HepG2 (cell line): ENCODE measurements at regions not wholly inside any gene's neighbourhood (a gene's known extent, or its start where the extent isn't known, plus 50 kb on each side); places are given as distances from the start of the nearest gene placed in this dataset.

Experiments used
- ATAC-seq: fragments of 200-7000 bp; cut with Tn5 transposase; 3 replicates; pipeline ENCODE4 v1.9.1; 2020; ENCODE audit warnings: mild to moderate bottlenecking, moderate library complexity
- BruUV-seq: library from RNA; stranded (reverse); fragments of 400-500 nt; replicated peaks from 2 replicates; lab custom pipeline; 2021; lab: Mats Ljungman, UMichigan
- CTCF ChIA-PET: fragments of 300-600 bp; formaldehyde crosslinking; extraction: SDS; loops from one replicate; lab custom pipeline; 2021; ENCODE audit warnings: low total read pairs, inconsistent platforms, low intra/inter-chr PET ratio; lab: Yijun Ruan, JAX
- POLR2A ChIA-PET: fragments of 350-600 bp; sonication (Branson Sonifier 250); formaldehyde crosslinking; loops from one replicate; lab custom pipeline; 2020; ENCODE audit warnings: antibody characterized with exemption, inconsistent platforms; lab: Yijun Ruan, JAX
- DNase-seq: peaks from one replicate; pipeline ENCODE4 v3.0.0-alpha.2; 2015; ENCODE audit warnings: low spot score
- FAIRE-seq: peaks from 3 replicates; lab custom pipeline; 2011; peaks lifted over from hg19 to GRCh38; lab: Jason Lieb, UNC
- H2AFZ ChIP-seq: one replicate; pipeline ENCODE4 v1.6.1; 2011; ENCODE audit warnings: low read length, inconsistent platforms
- H3K27ac ChIP-seq: fragments of 300-600 bp; 3 replicates; pipeline ENCODE4 v1.8.0; 2011; ENCODE audit warnings: mixed run types, mild to moderate bottlenecking, mixed read lengths, low read length, inconsistent platforms; ENCODE audit not compliant: insufficient read depth; ENCODE audit errors: extremely low read length
- H3K27me3 ChIP-seq, 2 experiments: fragments of 200-600 bp in 1 of 2; 2 replicates in 1 of 2; 3 replicates in 1 of 2; pipeline versions ENCODE4 v1.6.0 to v1.8.0; 2011; ENCODE audit warnings: low read length in 2 of 2, mild to moderate bottlenecking in 2 of 2, moderate library complexity in 2 of 2, inconsistent platforms in 1 of 2; ENCODE audit not compliant: insufficient read depth in 2 of 2, control insufficient read depth in 1 of 2
- H3K36me3 ChIP-seq, 2 experiments: fragments of 200-600 bp in 1 of 2; replicated peaks in 1 of 2; 2 replicates in 1 of 2; 3 replicates in 1 of 2; pipeline versions ENCODE4 v1.5.1 to v1.8.0; 2011; ENCODE audit warnings: low read length in 2 of 2, inconsistent platforms in 1 of 2; ENCODE audit not compliant: insufficient read depth in 2 of 2, control insufficient read depth in 1 of 2
- H3K4me1 ChIP-seq: 2 replicates; pipeline ENCODE4 v1.5.1; 2012; ENCODE audit warnings: low read length, inconsistent platforms; ENCODE audit not compliant: insufficient read depth
- H3K4me2 ChIP-seq: 2 replicates; pipeline ENCODE4 v1.6.0; 2011; ENCODE audit warnings: low read depth, low read length, inconsistent platforms
- H3K4me3 ChIP-seq, 3 experiments: fragments of 200-600 bp in 1 of 3; sonication (generic), shearing (Covaris generic) in 1 of 3; replicated peaks in 1 of 3; 2 replicates each; pipeline ENCODE4 v1.5.1; 2011 to 2016; ENCODE audit warnings: low read length in 3 of 3, inconsistent platforms in 2 of 3, low read depth in 2 of 3, mild to moderate bottlenecking in 2 of 3, control low read depth in 1 of 3, mixed read lengths in 1 of 3; ENCODE audit not compliant: insufficient read depth in 1 of 3
- H3K79me2 ChIP-seq: one replicate; pipeline ENCODE4 v1.6.1; 2011; ENCODE audit warnings: low read length, inconsistent platforms; ENCODE audit not compliant: insufficient read depth
- H3K9ac ChIP-seq: 2 replicates; pipeline ENCODE4 v1.6.0; 2011; ENCODE audit warnings: mild to moderate bottlenecking, low read depth, low read length, inconsistent platforms; ENCODE audit not compliant: insufficient read depth
- H3K9me3 ChIP-seq: 2 replicates; pipeline ENCODE4 v1.5.1; 2012; ENCODE audit warnings: mild to moderate bottlenecking, low read length
- H4K20me1 ChIP-seq: 2 replicates; pipeline ENCODE4 v1.6.0; 2011; ENCODE audit warnings: inconsistent platforms, mild to moderate bottlenecking, low read length, moderate library complexity; ENCODE audit not compliant: insufficient read depth
- GABPB1 ChIP-seq: IDR thresholded peaks from 2 replicates; pipeline ENCODE4 v1.6.1; 2016; ENCODE audit warnings: mild to moderate bottlenecking, missing genetic modification reagents, moderate library complexity, missing compliant biosample characterization
- HNF4G ChIP-seq, 2 experiments: sonication (generic) in 1 of 2; formaldehyde crosslinking in 1 of 2; IDR thresholded peaks; 2 replicates each; pipeline versions ENCODE4 v1.4.0 to v1.6.1; 2011 to 2020; ENCODE audit warnings: borderline replicate concordance in 2 of 2, low read depth in 2 of 2, mild to moderate bottlenecking in 2 of 2, low read length in 1 of 2, missing genetic modification reagents in 1 of 2, moderate library complexity in 1 of 2
- PLRG1 ChIP-seq: fragments of 450-650 bp; conservative IDR thresholded peaks from 2 replicates; pipeline ENCODE4 v1.6.1; 2016
- SMARCC2 ChIP-seq: fragments of 450-650 bp; IDR thresholded peaks from 2 replicates; pipeline ENCODE4 v1.6.1; 2017; ENCODE audit warnings: antibody characterized with exemption, mild to moderate bottlenecking
- TBX2 ChIP-seq: sonication (generic); formaldehyde crosslinking; IDR thresholded peaks from 2 replicates; pipeline ENCODE4 v1.5.0; 2020; ENCODE audit warnings: missing genetic modification reagents, mild to moderate bottlenecking, borderline replicate concordance
- TRIM24 ChIP-seq: sonication (generic); formaldehyde crosslinking; IDR thresholded peaks from 2 replicates; pipeline ENCODE4 v1.8.0; 2022; ENCODE audit warnings: mild to moderate bottlenecking, missing genetic modification reagents
- ZKSCAN5 ChIP-seq: sonication (generic); formaldehyde crosslinking; IDR thresholded peaks from 2 replicates; pipeline ENCODE4 v1.5.1; 2020; ENCODE audit warnings: mild to moderate bottlenecking, missing genetic modification reagents
- ZNF101 ChIP-seq: sonication (generic); formaldehyde crosslinking; IDR thresholded peaks from 2 replicates; pipeline ENCODE4 v1.4.0; 2020; ENCODE audit warnings: mild to moderate bottlenecking, low read depth, missing genetic modification reagents, borderline replicate concordance
- ZNF510 ChIP-seq: sonication (generic); formaldehyde crosslinking; IDR thresholded peaks from 2 replicates; pipeline ENCODE4 v1.4.0; 2020; ENCODE audit warnings: low read depth, mild to moderate bottlenecking, missing genetic modification reagents
- ZNF605 ChIP-seq: sonication (generic); formaldehyde crosslinking; IDR thresholded peaks from 2 replicates; pipeline ENCODE4 v1.8.0; 2022; ENCODE audit warnings: mild to moderate bottlenecking, missing genetic modification reagents
- ZNF720 ChIP-seq: sonication (generic); formaldehyde crosslinking; IDR thresholded peaks from 2 replicates; pipeline ENCODE4 v1.4.0; 2020; ENCODE audit warnings: missing genetic modification reagents
- ZNF737 ChIP-seq: sonication (generic); formaldehyde crosslinking; IDR thresholded peaks from 2 replicates; pipeline ENCODE4 v1.5.0; 2020; ENCODE audit warnings: missing genetic modification reagents, mild to moderate bottlenecking, borderline replicate concordance
- ZSCAN25 ChIP-seq: sonication (generic); formaldehyde crosslinking; IDR thresholded peaks from 2 replicates; pipeline ENCODE4 v1.8.0; 2022; ENCODE audit warnings: mild to moderate bottlenecking, missing genetic modification reagents
- ZSCAN9 ChIP-seq: IDR thresholded peaks from 2 replicates; pipeline ENCODE4 v1.6.1; 2016; ENCODE audit warnings: borderline replicate concordance
- WGBS: methylation state at CpG from one replicate; pipeline ENCODE4 v1.1.6; 2017; ENCODE audit warnings: low lambda C conversion rate; 5-methylcytosine and 5-hydroxymethylcytosine counted together
- in situ Hi-C: cut with HindIII; loops from 2 replicates; pipeline ENCODE4 v1.10.0; 2017; ENCODE audit warnings: low pct_unique_long_range_greater_than_20kb; ENCODE audit not compliant: extremely low pct_ligation_motif_present
- intact Hi-C: fragments of 100-400 bp; cut with micrococcal nuclease; formaldehyde crosslinking; loops from one replicate; pipeline ENCODE4 v1.10.0; 2022; ENCODE audit not compliant: unreplicated experiment
- TF ChIP-seq, protein P1 (sequence below): sonication (generic); formaldehyde crosslinking; conservative IDR thresholded peaks from 2 replicates; pipeline ENCODE4 v1.4.0; 2020; ENCODE audit warnings: missing genetic modification reagents
- TF ChIP-seq, protein P2 (sequence below): sonication (generic); formaldehyde crosslinking; IDR thresholded peaks from 2 replicates; pipeline ENCODE4 v1.5.0; 2020; ENCODE audit warnings: missing genetic modification reagents
- TF ChIP-seq, protein P3 (sequence below): sonication (generic); formaldehyde crosslinking; IDR thresholded peaks from 2 replicates; pipeline ENCODE4 v1.4.0; 2020; ENCODE audit warnings: mild to moderate bottlenecking, missing genetic modification reagents
- TF ChIP-seq, protein P4 (sequence below): sonication (generic); formaldehyde crosslinking; IDR thresholded peaks from 2 replicates; pipeline ENCODE4 v1.8.1; 2023; ENCODE audit warnings: mild to moderate bottlenecking, moderate library complexity, missing genetic modification reagents
- TF ChIP-seq, protein P5 (sequence below), 2 experiments: sonication (generic) in 1 of 2; formaldehyde crosslinking in 1 of 2; IDR thresholded peaks; 2 replicates each; pipeline versions ENCODE4 v1.4.0 to v1.6.1; 2018 to 2020; ENCODE audit warnings: missing genetic modification reagents in 2 of 2, borderline replicate concordance in 1 of 2, low read depth in 1 of 2, mild to moderate bottlenecking in 1 of 2, missing biosample characterization in 1 of 2

DNA sequence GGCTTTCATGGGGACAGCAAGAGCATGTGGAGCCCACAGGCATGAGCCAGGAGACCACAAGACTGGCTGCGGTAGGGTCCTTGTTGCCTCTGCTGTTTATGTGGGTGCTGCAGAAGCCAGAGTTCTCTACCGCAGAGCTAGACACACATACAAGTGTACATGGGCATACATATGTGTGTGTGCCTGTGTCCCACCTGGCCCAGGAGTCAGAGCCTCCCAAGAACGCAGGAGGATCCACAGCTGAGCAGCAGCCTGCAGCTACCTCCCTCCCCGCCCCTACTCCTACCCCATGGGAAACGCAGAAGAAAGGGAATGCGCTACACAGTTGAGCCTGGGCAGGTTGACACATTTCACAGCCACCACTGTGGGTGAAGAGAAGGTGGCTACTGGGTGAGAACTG, 438.1 kb upstream of the SMIM21 start (continued):
- TF ChIP-seq, protein P1, sequence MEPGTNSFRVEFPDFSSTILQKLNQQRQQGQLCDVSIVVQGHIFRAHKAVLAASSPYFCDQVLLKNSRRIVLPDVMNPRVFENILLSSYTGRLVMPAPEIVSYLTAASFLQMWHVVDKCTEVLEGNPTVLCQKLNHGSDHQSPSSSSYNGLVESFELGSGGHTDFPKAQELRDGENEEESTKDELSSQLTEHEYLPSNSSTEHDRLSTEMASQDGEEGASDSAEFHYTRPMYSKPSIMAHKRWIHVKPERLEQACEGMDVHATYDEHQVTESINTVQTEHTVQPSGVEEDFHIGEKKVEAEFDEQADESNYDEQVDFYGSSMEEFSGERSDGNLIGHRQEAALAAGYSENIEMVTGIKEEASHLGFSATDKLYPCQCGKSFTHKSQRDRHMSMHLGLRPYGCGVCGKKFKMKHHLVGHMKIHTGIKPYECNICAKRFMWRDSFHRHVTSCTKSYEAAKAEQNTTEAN (CRISPR knock-in tag), result no peak
- no peak for TF ChIP-seq SMARCC2
- TF ChIP-seq ZNF101 (CRISPR knock-in tag), result no peak

DNA sequence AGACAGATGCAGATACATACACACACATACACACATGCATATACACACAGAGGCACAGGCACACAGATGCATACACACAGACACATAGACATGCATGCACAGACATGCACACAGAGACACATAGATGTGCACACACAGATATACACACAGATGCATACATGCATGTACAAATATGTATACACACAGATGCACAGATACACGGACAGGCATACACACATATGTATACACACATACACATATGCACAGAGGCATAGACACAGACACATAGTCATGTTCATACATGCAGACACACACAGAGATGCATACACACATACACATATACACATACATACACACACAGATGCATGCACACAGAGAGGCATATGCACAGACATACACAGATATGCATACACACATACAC, 437.3 kb upstream of the SMIM21 start:
- DNase-seq, result no peak
- Histone ChIP-seq H3K9me3 (no peaks in the 10 kb centered on the region), H3K4me3 (no peak overlapping the region), H3K79me2 (no peaks in the 10 kb centered on the region), H3K36me3 (no peaks in the 10 kb centered on the region), H3K4me1 (no peaks in the 10 kb centered on the region), H3K27ac (no peak overlapping the region), H3K9ac (no peak overlapping the region), H4K20me1 (no peaks in the 10 kb centered on the region), H3K4me2 (no peak overlapping the region), H2AFZ (no peak overlapping the region), H3K27me3 (peaks cover 1 to 11% of the 10 kb centered on the region in 2 experiments; a peak in 2 of 5 replicates)
- intact Hi-C loops (no loop called here), in situ Hi-C loops (no loop called here)
- no peak for ATAC-seq
- POLR2A ChIA-PET, result no interaction called here
- FAIRE-seq, result no peak
- WGBS, result 0% methylated on average over 1 of the region's 1 CpG
- no TSS peak for BruUV-seq
- TF ChIP-seq ZNF605 (CRISPR knock-in tag), result no peak
- TF ChIP-seq ZNF510 (CRISPR knock-in tag), result no peak
- TF ChIP-seq ZNF737 (CRISPR knock-in tag), result no peak
- no peak for TF ChIP-seq HNF4G (IDR thresholded peaks at IDR 0.05; ENCODE audit: borderline replicate concordance, low read depth, low read length)
- no peak for TF ChIP-seq HNF4G (CRISPR knock-in tag; IDR thresholded peaks at IDR 0.05; ENCODE audit: borderline replicate concordance, low read depth)
- TF ChIP-seq, protein P2, sequence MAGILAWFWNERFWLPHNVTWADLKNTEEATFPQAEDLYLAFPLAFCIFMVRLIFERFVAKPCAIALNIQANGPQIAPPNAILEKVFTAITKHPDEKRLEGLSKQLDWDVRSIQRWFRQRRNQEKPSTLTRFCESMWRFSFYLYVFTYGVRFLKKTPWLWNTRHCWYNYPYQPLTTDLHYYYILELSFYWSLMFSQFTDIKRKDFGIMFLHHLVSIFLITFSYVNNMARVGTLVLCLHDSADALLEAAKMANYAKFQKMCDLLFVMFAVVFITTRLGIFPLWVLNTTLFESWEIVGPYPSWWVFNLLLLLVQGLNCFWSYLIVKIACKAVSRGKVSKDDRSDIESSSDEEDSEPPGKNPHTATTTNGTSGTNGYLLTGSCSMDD (CRISPR knock-in tag), result no peak
- TF ChIP-seq, protein P3, sequence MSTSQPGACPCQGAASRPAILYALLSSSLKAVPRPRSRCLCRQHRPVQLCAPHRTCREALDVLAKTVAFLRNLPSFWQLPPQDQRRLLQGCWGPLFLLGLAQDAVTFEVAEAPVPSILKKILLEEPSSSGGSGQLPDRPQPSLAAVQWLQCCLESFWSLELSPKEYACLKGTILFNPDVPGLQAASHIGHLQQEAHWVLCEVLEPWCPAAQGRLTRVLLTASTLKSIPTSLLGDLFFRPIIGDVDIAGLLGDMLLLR (CRISPR knock-in tag), result no peak
- TF ChIP-seq PLRG1, result no peak
- TF ChIP-seq, protein P4, sequence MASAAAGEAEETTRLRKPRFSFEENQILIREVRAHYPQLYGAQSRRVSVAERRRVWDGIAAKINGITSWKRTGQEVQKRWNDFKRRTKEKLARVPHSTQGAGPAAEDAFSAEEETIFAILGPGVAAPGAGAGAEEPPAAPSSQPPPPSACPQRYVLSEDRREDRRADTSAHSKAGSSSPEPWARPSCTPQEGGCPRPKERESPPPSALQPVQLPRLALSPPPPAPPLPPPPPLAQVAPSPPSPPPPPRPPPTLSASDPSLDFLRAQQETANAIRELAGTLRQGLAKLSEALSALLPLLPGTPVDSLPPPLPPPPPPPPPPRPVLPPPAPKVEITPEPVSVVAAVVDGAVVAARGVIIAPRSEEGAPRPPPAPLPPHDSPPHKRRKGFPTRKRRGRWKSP (CRISPR knock-in tag), result no peak
- TF ChIP-seq ZSCAN9 (CRISPR knock-in tag), result no peak
- TF ChIP-seq ZSCAN25 (CRISPR knock-in tag), result no peak
- TF ChIP-seq TBX2 (CRISPR knock-in tag), result no peak
- no peak for TF ChIP-seq ZKSCAN5 (CRISPR knock-in tag)
- no peak for TF ChIP-seq GABPB1 (CRISPR knock-in tag)
- no peak for TF ChIP-seq TRIM24
- TF ChIP-seq ZNF720 (CRISPR knock-in tag), result no peak
- TF ChIP-seq, protein P5, sequence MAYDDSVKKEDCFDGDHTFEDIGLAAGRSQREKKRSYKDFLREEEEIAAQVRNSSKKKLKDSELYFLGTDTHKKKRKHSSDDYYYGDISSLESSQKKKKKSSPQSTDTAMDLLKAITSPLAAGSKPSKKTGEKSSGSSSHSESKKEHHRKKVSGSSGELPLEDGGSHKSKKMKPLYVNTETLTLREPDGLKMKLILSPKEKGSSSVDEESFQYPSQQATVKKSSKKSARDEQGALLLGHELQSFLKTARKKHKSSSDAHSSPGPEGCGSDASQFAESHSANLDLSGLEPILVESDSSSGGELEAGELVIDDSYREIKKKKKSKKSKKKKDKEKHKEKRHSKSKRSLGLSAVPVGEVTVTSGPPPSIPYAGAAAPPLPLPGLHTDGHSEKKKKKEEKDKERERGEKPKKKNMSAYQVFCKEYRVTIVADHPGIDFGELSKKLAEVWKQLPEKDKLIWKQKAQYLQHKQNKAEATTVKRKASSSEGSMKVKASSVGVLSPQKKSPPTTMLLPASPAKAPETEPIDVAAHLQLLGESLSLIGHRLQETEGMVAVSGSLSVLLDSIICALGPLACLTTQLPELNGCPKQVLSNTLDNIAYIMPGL (CRISPR knock-in tag; IDR thresholded peaks at IDR 0.05; ENCODE audit: borderline replicate concordance in 1 of 2, low read depth in 1 of 2), result no peak
- CTCF ChIA-PET, result no interaction called here
